ENCODE measurements at regions not wholly inside any gene's neighbourhood (a gene's known extent, or its start where the extent isn't known, plus 50 kb on each side); places are given as distances from the start of the nearest gene placed in this dataset.

DNA sequence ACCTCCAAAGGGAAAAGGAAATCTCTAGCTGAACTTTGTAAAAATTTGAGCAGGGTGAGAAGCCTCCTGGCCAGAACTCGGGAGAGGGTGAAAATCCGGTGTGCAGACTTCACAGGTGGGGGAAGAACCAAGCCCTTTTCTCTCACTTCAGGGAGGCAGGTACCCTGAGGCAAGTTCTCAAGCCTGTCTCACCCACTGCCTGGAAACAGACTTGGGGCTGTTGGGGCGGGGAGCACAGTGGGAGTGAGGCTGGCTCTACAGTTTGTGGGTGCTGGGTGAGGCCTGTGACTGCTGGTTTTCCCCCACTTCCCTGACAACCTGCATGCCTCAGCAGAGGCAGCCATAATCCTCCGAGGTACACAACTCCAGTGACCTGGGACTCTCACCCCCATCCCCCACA lies 187.1 kb downstream of the KIF4B start:
- H3K36me3 ChIP-seq (ENCODE audit: control insufficient read depth in 2 of 3, insufficient read depth in 3 of 3, low read length in 3 of 3), result no peaks in the 10 kb centered on the region
- H3K9me3 ChIP-seq (ENCODE audit: control insufficient read depth in 2 of 3, insufficient read depth in 1 of 3, low read length in 3 of 3), result peaks cover 0 to 10% (median 0%) of the 10 kb centered on the region in 3 donors
- no peak overlapping the region for H3K27ac ChIP-seq (ENCODE audit: low read depth in 2 of 2, low read length in 2 of 2)
- DNase-seq (no peak), FAIRE-seq (no peak)
- H3K4me3 ChIP-seq (ENCODE audit: low read length in 3 of 3), result no peak overlapping the region
- TF ChIP-seq, protein P1, sequence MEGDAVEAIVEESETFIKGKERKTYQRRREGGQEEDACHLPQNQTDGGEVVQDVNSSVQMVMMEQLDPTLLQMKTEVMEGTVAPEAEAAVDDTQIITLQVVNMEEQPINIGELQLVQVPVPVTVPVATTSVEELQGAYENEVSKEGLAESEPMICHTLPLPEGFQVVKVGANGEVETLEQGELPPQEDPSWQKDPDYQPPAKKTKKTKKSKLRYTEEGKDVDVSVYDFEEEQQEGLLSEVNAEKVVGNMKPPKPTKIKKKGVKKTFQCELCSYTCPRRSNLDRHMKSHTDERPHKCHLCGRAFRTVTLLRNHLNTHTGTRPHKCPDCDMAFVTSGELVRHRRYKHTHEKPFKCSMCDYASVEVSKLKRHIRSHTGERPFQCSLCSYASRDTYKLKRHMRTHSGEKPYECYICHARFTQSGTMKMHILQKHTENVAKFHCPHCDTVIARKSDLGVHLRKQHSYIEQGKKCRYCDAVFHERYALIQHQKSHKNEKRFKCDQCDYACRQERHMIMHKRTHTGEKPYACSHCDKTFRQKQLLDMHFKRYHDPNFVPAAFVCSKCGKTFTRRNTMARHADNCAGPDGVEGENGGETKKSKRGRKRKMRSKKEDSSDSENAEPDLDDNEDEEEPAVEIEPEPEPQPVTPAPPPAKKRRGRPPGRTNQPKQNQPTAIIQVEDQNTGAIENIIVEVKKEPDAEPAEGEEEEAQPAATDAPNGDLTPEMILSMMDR (IDR thresholded peaks at IDR 0.05; ENCODE audit: borderline replicate concordance, extremely low read depth, insufficient read depth), result no peak
- no peaks in the 10 kb centered on the region for H3K27me3 ChIP-seq (ENCODE audit: control insufficient read depth, insufficient read depth, low read length)
- intact Hi-C loops (cut with DNase I), result no loop called here
- no peak overlapping the region for H3K9ac ChIP-seq (ENCODE audit: low read length in 3 of 3)
- no peaks in the 10 kb centered on the region for H3K4me1 ChIP-seq (ENCODE audit: control insufficient read depth in 2 of 3, insufficient read depth in 2 of 3, low read depth in 1 of 3, low read length in 3 of 3)

DNA sequence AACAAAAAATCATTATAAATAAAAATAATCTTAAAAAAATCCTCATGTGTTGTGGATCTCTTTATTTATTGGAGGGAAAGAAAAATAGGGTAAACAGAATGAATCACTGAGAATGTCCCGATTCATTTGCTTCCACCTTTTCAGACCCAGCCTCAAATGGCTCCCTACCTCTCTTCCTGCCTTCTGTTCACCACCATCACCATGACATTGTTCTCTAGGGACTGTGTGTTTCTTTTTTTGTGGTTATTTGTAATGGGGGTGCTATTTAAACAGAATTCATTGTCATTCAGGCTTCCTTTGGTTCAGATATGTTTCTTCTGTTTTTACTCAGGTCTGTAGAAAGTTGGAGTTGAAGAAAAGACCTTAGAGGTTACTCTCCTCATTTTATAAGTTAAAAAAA lies 198.2 kb downstream of the KIF4B start:
- Histone ChIP-seq H3K27ac (ENCODE audit: low read depth in 2 of 2, low read length in 2 of 2) (no peak overlapping the region), H3K27me3 (ENCODE audit: control insufficient read depth, insufficient read depth, low read length) (no peaks in the 10 kb centered on the region), H3K4me1 (ENCODE audit: control insufficient read depth in 2 of 3, insufficient read depth in 2 of 3, low read depth in 1 of 3, low read length in 3 of 3) (no peaks in the 10 kb centered on the region), H3K9ac (ENCODE audit: low read length in 3 of 3) (no peak overlapping the region), H3K9me3 (ENCODE audit: control insufficient read depth in 2 of 3, insufficient read depth in 1 of 3, low read length in 3 of 3) (no peaks in the 10 kb centered on the region), H3K36me3 (ENCODE audit: control insufficient read depth in 2 of 3, insufficient read depth in 3 of 3, low read length in 3 of 3) (no peaks in the 10 kb centered on the region), H3K4me3 (ENCODE audit: low read length in 3 of 3) (no peak overlapping the region)
- intact Hi-C loops (cut with DNase I), result no loop called here
- no peak for DNase-seq
- TF ChIP-seq, protein P1 (IDR thresholded peaks at IDR 0.05; ENCODE audit: borderline replicate concordance, extremely low read depth, insufficient read depth), result no peak
- no peak for FAIRE-seq

DNA sequence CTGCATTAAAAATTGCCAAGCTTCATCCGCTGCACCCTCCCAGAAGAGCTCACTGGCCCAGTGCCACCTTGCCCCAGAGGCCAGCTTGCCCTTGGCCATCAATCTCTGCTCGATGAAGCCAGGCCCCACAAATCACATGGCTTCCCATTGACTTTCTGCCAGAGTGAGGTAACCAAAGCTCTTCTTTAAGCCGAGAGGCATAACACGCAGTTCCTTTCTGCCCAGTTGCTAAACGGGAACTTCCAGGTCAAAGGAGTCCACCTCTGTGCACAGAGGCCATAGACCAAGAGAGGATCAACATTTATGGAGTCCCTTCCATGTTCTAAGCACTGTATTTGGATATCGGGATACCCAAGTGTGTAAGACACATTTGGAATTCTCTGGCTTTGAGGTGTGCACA lies 208.8 kb downstream of the KIF4B start:
- Histone ChIP-seq H3K27me3 (ENCODE audit: control insufficient read depth, insufficient read depth, low read length) (no peaks in the 10 kb centered on the region), H3K27ac (ENCODE audit: low read depth in 2 of 2, low read length in 2 of 2) (no peak overlapping the region), H3K9ac (ENCODE audit: low read length in 3 of 3) (no peak overlapping the region), H3K36me3 (ENCODE audit: control insufficient read depth in 2 of 3, insufficient read depth in 3 of 3, low read length in 3 of 3) (no peaks in the 10 kb centered on the region), H3K4me1 (ENCODE audit: control insufficient read depth in 2 of 3, insufficient read depth in 2 of 3, low read depth in 1 of 3, low read length in 3 of 3) (no peaks in the 10 kb centered on the region), H3K4me3 (ENCODE audit: low read length in 3 of 3) (no peak overlapping the region), H3K9me3 (ENCODE audit: control insufficient read depth in 2 of 3, insufficient read depth in 1 of 3, low read length in 3 of 3) (no peaks in the 10 kb centered on the region)
- intact Hi-C loops (cut with DNase I), result no loop called here
- DNase-seq, result no peak
- TF ChIP-seq, protein P1 (IDR thresholded peaks at IDR 0.05; ENCODE audit: borderline replicate concordance, extremely low read depth, insufficient read depth), result no peak
- no peak for FAIRE-seq

DNA sequence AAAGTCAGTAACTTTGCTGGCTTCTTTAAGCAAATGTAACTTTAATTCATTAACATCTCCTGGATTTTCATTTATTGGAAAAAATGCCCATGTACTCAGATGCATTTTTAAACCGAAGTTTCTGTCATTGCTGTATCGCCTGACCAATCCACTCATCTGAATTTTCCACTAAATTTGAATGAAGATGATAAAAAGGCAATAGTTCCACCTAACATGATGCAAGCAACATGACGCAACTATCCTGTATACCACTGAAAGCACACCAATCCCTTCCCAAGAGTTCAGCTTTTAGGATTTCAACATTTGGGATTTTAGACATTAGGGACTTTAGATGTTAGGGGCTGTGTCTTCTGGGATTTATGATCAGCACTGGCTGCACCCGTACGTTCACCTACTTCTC lies 215.6 kb downstream of the KIF4B start:
- TF ChIP-seq, protein P1 (IDR thresholded peaks at IDR 0.05; ENCODE audit: borderline replicate concordance, extremely low read depth, insufficient read depth), result no peak
- Histone ChIP-seq H3K9me3 (ENCODE audit: control insufficient read depth in 2 of 3, insufficient read depth in 1 of 3, low read length in 3 of 3) (no peaks in the 10 kb centered on the region), H3K27me3 (ENCODE audit: control insufficient read depth, insufficient read depth, low read length) (no peaks in the 10 kb centered on the region), H3K4me3 (ENCODE audit: low read length in 3 of 3) (no peak overlapping the region), H3K4me1 (ENCODE audit: control insufficient read depth in 2 of 3, insufficient read depth in 2 of 3, low read depth in 1 of 3, low read length in 3 of 3) (no peaks in the 10 kb centered on the region), H3K9ac (ENCODE audit: low read length in 3 of 3) (no peak overlapping the region), H3K36me3 (ENCODE audit: control insufficient read depth in 2 of 3, insufficient read depth in 3 of 3, low read length in 3 of 3) (no peaks in the 10 kb centered on the region), H3K27ac (ENCODE audit: low read depth in 2 of 2, low read length in 2 of 2) (no peak overlapping the region)
- DNase-seq (no peak), FAIRE-seq (no peak)
- intact Hi-C loops (cut with DNase I), result no loop called here

Data from kidney (tissue), 13 donors.